ENCODE measurements at regions not wholly inside any gene's neighbourhood (a gene's known extent, or its start where the extent isn't known, plus 50 kb on each side); places are given as distances from the start of the nearest gene placed in this dataset.
"Not testable (repeated sequence)": the region's sequence is repeated elsewhere in the genome, so short reads cannot be mapped to it uniquely, and the experiment has no call there.

DNA sequence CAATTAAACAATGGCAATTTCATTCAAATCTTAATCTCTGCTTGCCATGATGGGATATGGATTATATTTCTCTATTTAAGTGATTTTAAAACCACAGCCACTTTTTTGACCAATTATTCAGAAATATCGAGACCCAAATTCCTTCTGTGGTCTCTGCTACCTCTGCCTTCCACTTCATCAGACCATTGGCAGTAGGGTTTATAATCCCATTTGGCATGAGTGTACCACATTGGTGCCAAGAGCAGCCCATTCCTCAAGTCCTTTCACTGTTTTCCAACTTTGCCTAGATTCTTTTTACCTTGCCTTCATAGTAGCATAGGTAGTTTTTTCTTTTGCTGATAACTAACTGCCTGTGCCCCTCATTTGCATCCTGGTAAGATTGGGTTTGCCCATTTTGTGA lies 319.9 kb downstream of the ARL4A start:
- DNase-seq (ENCODE audit: insufficient read length) (no peak), FAIRE-seq (no peak)
- TF ChIP-seq POLR2AphosphoS5 (IDR thresholded peaks at IDR 0.05; ENCODE audit: low read depth, low read length) (no peak), TAF1 (IDR thresholded peaks at IDR 0.05; ENCODE audit: borderline replicate concordance, low read depth, low read length) (no peak), POLR2A (IDR thresholded peaks at IDR 0.05; ENCODE audit: low read depth, low read length) (no peak)

DNA sequence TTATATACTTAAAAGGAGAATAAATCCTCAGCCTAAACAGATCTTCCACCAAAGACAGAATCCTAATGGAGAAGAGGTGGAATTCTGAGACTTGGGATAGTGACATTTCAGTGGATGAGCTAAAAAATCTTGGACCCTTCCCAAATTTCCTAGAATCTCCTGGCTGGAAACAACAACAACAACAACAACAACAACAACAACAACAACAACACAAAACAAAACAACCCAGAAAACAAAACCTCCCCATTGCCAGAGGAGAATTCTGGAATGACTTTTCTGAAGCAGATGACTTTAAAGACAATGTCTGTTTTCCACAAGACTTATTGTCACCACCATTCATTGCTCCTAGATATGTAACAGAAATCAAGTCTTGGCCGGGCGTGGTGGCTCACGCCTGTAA lies 322.1 kb downstream of the ARL4A start:
- no peak for DNase-seq (ENCODE audit: insufficient read length)
- TF ChIP-seq POLR2A (IDR thresholded peaks at IDR 0.05; ENCODE audit: low read depth, low read length) (no peak), TAF1 (IDR thresholded peaks at IDR 0.05; ENCODE audit: borderline replicate concordance, low read depth, low read length) (no peak), POLR2AphosphoS5 (IDR thresholded peaks at IDR 0.05; ENCODE audit: low read depth, low read length) (no peak)
- no peak for FAIRE-seq

DNA sequence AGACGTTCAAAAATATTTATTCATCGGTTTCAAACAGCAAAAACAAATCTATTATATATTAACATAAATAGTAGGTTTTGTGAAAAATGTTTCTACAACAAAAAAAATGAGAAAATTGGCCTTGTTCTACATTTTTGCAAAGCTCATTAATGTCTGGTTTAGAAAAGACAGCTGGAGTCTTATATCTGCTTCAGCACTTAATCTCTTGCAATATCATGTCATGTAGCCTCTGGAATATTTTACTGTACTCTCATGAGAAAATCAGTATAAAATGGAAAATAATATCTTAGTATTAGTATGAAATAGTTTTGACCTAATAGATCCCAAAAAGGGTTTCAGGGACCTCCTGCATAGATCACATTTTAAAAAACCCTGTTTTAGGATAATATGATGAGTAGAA lies 326.6 kb downstream of the ARL4A start:
- FAIRE-seq, result no peak
- DNase-seq (ENCODE audit: insufficient read length), result no peak
- TF ChIP-seq POLR2AphosphoS5 (IDR thresholded peaks at IDR 0.05; ENCODE audit: low read depth, low read length) (no peak), TAF1 (IDR thresholded peaks at IDR 0.05; ENCODE audit: borderline replicate concordance, low read depth, low read length) (no peak), POLR2A (IDR thresholded peaks at IDR 0.05; ENCODE audit: low read depth, low read length) (no peak)

- TF ChIP-seq TAF1 (IDR thresholded peaks at IDR 0.05; ENCODE audit: borderline replicate concordance, low read depth, low read length), result no peak
- no peak for TF ChIP-seq POLR2A (IDR thresholded peaks at IDR 0.05; ENCODE audit: low read depth, low read length)
- no peak for TF ChIP-seq POLR2AphosphoS5 (IDR thresholded peaks at IDR 0.05; ENCODE audit: low read depth, low read length)
- no peak for FAIRE-seq
- no peak for DNase-seq (ENCODE audit: insufficient read length)
These were observed 328.7 kb downstream of the ARL4A start for GRCh38 chr7:13016036-13016581.

GRCh38 chr7:13016592-13017332 lies 329.3 kb downstream of the ARL4A start:
- TF ChIP-seq POLR2AphosphoS5 (IDR thresholded peaks at IDR 0.05; ENCODE audit: low read depth, low read length) (no peak), POLR2A (IDR thresholded peaks at IDR 0.05; ENCODE audit: low read depth, low read length) (no peak), TAF1 (IDR thresholded peaks at IDR 0.05; ENCODE audit: borderline replicate concordance, low read depth, low read length) (no peak)
- no peak for FAIRE-seq
- DNase-seq (ENCODE audit: insufficient read length), result no peak

- FAIRE-seq, result no peak
- DNase-seq (ENCODE audit: insufficient read length), result no peak
- TF ChIP-seq TAF1 (IDR thresholded peaks at IDR 0.05; ENCODE audit: borderline replicate concordance, low read depth, low read length) (no peak), POLR2A (IDR thresholded peaks at IDR 0.05; ENCODE audit: low read depth, low read length) (no peak), POLR2AphosphoS5 (IDR thresholded peaks at IDR 0.05; ENCODE audit: low read depth, low read length) (no peak)
These were observed 330.0 kb downstream of the ARL4A start for GRCh38 chr7:13017333-13017857.

DNA sequence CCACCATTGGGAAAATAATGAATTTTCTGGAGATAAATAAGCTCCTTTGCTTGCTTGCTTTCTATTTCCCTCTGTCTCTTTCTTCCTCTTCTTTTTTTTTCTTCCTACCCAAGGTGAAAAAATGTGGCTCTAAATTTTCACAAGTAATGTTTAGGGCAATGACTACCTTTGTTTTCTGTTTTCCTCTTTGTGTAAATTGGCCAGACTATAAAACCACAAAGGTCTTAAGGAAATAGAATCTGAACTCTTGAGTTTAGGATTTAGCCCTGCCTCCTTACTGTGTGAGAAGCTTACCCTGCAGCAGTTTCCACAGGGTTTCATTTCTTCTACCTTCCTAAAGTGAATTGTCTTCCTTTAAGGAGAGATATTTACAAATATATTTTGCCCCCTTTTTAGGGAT lies 330.4 kb downstream of the ARL4A start:
- TF ChIP-seq POLR2A (IDR thresholded peaks at IDR 0.05; ENCODE audit: low read depth, low read length) (no peak), POLR2AphosphoS5 (IDR thresholded peaks at IDR 0.05; ENCODE audit: low read depth, low read length) (no peak), TAF1 (IDR thresholded peaks at IDR 0.05; ENCODE audit: borderline replicate concordance, low read depth, low read length) (no peak)
- FAIRE-seq (no peak), DNase-seq (ENCODE audit: insufficient read length) (no peak)

GRCh38 chr7:13021566-13022300 lies 334.3 kb downstream of the ARL4A start:
- no peak for FAIRE-seq
- TF ChIP-seq POLR2AphosphoS5 (IDR thresholded peaks at IDR 0.05; ENCODE audit: low read depth, low read length) (no peak), POLR2A (IDR thresholded peaks at IDR 0.05; ENCODE audit: low read depth, low read length) (no peak), TAF1 (IDR thresholded peaks at IDR 0.05; ENCODE audit: borderline replicate concordance, low read depth, low read length) (no peak)

DNA sequence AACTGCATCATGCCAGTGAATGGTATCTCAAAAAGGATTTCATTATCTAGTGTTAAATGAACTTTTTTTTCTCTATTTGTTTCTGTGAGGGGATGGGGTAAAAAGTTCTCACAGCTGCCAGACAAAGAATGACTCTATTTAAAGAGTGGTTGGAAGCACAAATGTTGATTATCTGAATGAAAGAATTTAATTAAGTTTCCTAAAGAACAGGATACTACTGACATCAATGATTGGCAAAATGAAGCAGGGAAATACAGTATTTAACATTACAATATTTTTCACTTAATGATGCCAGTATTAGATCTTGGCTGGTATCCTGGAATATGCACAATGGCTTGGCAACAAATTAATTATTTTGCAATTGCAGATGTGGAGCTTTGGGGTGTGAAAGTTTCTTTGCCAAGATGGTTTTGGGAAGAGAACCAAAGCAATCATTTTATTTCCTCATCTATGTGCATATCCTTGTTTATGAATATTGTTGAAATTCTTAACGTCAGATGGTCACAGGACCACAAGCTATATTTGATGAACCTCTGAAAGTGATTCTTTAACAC lies 336.8 kb downstream of the ARL4A start:
- FAIRE-seq, result no peak

More at GRCh38 chr7:13021566-13022300, 334.3 kb downstream of the ARL4A start:
- DNase-seq (ENCODE audit: insufficient read length), result no peak

GRCh38 chr7:13025043-13025442 lies 337.6 kb downstream of the ARL4A start:
- not testable (repeated sequence) for FAIRE-seq; DNase-seq (ENCODE audit: insufficient read length)

More for the DNA sequence above, 336.8 kb downstream of the ARL4A start:
- TF ChIP-seq POLR2A (IDR thresholded peaks at IDR 0.05; ENCODE audit: low read depth, low read length) (no peak), POLR2AphosphoS5 (IDR thresholded peaks at IDR 0.05; ENCODE audit: low read depth, low read length) (no peak), TAF1 (IDR thresholded peaks at IDR 0.05; ENCODE audit: borderline replicate concordance, low read depth, low read length) (no peak)
- no peak for DNase-seq (ENCODE audit: insufficient read length)

DNA sequence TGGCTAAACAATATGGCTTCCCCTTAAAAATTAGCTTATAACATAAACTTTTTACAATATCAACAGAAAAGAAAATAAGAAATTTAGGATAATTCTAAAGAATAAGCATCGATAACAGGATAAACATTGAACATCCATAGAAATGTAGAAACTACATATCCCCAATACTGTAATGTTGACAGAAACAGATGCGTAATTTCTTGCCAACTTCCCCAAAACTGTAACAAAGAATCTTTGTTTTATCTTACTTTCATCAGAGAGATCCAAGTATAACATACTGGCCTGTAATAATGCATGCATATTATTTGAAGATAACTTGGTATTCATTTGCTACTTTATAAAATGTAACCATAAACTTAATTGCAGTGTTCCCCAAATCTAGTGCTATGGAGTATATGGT lies 339.9 kb downstream of the ARL4A start:
- DNase-seq (ENCODE audit: insufficient read length) (no peak), FAIRE-seq (no peak)
- TF ChIP-seq POLR2A (IDR thresholded peaks at IDR 0.05; ENCODE audit: low read depth, low read length) (no peak), POLR2AphosphoS5 (IDR thresholded peaks at IDR 0.05; ENCODE audit: low read depth, low read length) (no peak), TAF1 (IDR thresholded peaks at IDR 0.05; ENCODE audit: borderline replicate concordance, low read depth, low read length) (no peak)

Data from GM12892 (cell line).